ENCODE measurements at regions not wholly inside any gene's neighbourhood (a gene's known extent, or its start where the extent isn't known, plus 50 kb on each side); places are given as distances from the start of the nearest gene placed in this dataset.

GRCh38 chr4:28690890-28691289 is 1830.2 kb downstream of the STIM2 start:
- ATAC-seq = no peak
- intact Hi-C loops (cut with micrococcal nuclease) = no loop called here
- DNase-seq = no peak

GRCh38 chr4:28702571-28702970 is 1841.9 kb downstream of the STIM2 start:
- DNase-seq (no peak), ATAC-seq (no peak)
- intact Hi-C loops (cut with micrococcal nuclease) = no loop called here

DNA sequence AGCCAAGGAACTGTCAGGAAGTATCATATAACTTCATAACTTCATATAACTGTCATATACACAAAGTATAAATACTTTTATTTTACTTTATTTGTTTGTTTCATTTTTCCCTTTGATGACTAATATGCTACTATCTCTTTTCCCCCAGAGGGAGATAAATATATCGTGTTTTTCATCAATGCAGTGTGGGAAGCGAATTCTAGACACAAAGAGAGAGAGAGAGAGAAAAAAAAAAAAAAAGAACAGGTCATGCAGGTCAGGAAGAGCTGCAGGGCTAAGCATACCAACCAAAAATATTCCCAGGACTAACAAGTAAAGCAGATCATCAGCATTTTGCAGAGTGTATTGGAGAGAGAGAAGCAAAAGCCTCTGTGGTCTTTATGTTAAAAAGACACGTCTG is 1849.2 kb downstream of the STIM2 start:
- DNase-seq (no peak), ATAC-seq (no peak)
- intact Hi-C loops (cut with micrococcal nuclease) = no loop called here

DNA sequence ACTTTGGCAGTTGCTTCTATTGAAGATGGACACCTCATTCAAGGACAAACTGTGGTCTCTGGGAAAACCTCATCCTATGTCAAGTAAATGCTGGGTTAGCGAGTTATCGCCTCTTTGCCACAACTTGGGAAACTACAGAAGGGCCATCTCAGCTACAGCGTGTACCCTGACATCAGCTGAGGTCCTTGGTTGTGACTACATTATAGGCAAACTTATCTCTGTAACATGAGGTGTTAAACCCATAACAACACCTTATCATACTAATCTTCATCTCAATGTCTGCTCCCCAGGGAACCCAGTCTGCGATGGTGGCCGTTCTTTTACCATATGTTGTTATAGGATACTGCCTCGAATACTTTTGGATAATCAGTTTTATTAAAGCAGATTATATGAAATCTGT is 1862.7 kb downstream of the STIM2 start:
- intact Hi-C loops (cut with micrococcal nuclease) = no loop called here
- no peak for DNase-seq
- ATAC-seq = no peak

- intact Hi-C loops (cut with micrococcal nuclease) = no loop called here
- ATAC-seq (no peak), DNase-seq (no peak)
Observed at GRCh38 chr4:28724239-28724638, 1863.6 kb downstream of the STIM2 start.

DNA sequence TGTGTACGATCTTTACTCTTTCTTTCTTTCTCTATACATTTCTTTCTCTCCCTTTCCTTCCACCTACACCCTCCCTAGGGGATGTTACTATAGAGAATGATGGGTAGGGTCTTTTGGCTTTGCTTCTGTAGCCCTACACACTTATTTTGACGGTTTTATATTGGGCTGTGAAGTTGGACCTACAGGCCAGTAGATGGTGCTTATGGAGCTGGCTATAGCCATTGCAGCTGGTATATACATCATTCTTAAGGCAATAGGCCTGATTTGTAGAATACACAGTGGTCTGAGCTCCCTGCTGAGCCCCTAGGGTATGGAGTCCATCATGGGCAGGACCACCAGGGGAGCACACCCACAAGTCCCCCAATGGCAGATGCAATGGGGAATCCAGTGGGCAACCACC is 1869.7 kb downstream of the STIM2 start:
- ATAC-seq (no peak), DNase-seq (no peak)
- intact Hi-C loops (cut with micrococcal nuclease) = no loop called here

DNA sequence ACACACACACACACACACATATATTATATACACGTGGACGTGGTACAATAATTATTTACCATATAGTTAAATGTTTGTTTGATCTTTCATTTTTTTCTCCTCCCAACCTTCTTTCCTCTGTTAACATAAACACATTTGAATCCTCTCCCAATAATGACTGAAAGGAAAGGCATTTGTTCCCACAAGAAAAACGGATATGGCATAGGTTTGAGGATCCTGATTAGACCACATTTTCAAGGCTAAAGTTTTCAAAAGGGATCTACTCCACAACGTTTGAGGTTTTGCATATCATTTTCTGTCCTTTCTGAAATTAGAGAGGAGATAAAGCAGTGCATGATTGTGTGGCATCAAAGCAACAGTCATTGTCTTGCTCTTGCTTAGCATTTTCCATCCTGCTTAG is 1883.4 kb downstream of the STIM2 start:
- ATAC-seq = no peak
- no peak for DNase-seq
- intact Hi-C loops (cut with micrococcal nuclease) = no loop called here

- intact Hi-C loops (cut with micrococcal nuclease) = no loop called here
- no peak for DNase-seq
- no peak for ATAC-seq
Observed at GRCh38 chr4:28754376-28754775, 1893.7 kb downstream of the STIM2 start.

GRCh38 chr4:28755081-28755480 is 1894.4 kb downstream of the STIM2 start:
- intact Hi-C loops (cut with micrococcal nuclease) = no loop called here
- no peak for ATAC-seq
- DNase-seq = no peak

- DNase-seq (no peak), ATAC-seq (no peak)
- intact Hi-C loops (cut with micrococcal nuclease) = no loop called here
Observed at GRCh38 chr4:28759064-28759463, 1898.4 kb downstream of the STIM2 start.

DNA sequence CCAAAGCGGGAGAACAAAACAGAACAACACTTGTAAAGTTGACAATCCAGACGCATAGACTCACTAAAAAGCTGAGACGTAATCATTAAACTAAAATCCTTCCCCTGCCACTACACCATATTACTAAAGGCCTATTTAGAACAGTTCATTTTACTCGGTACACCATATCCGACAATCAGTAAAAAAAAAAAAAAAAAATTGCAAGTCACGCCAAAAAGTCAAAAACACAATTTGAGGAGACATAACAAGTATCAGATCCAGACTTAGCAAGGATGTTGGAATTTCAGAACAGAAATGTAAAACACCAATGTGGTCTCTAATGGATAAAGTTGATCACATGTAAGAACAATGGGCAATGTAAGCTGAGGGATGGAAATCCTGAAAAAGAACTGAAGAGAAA is 1899.4 kb downstream of the STIM2 start:
- intact Hi-C loops (cut with micrococcal nuclease) = no loop called here
- DNase-seq (no peak), ATAC-seq (no peak)

DNA sequence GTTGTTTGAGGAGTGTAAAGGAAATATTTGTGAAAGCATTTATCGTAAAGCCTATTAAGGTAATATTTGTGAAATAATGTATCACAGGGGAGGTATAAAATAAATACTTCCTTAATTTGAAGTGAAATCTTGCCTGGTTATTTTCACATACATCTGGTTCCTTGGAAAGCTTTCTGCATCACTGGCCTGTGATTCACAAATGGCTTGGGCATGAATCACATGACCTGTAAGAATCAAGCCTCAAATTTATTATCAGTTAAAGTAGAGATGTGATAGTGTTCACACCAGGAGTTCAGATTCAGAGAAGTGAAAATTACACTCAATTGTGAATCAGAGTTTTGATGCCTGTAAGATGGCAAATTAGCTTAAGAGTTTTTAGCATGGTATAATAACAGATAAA is 1911.4 kb downstream of the STIM2 start:
- ATAC-seq = no peak
- intact Hi-C loops (cut with micrococcal nuclease) = no loop called here
- no peak for DNase-seq

GRCh38 chr4:28772788-28773187 is 1912.1 kb downstream of the STIM2 start:
- DNase-seq (no peak), ATAC-seq (peak; percentile 90)
- intact Hi-C loops (cut with micrococcal nuclease) = no loop called here

- DNase-seq (no peak), ATAC-seq (peak; percentile 81)
- intact Hi-C loops (cut with micrococcal nuclease) = no loop called here
Observed at GRCh38 chr4:28774344-28774743, 1913.7 kb downstream of the STIM2 start.

DNA sequence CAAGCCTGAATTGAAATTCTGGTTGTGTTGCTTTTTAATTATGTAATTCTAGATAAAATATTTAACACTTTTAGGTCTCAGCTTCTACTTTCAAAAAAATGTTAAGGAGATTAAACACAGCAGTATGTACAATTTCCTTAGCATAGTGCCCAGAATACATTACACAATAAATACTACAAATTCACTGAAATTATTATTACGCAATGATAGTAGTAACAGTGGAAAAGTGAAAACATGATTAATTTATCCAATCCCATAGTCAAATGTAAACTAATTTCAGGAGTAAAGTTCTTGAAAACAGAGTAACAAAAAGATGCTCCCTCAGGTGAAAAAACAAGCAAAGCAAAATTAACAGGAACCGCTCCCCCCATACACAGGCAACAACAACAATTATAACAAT is 1915.4 kb downstream of the STIM2 start:
- ATAC-seq (no peak), DNase-seq (no peak)
- intact Hi-C loops (cut with micrococcal nuclease) = no loop called here

DNA sequence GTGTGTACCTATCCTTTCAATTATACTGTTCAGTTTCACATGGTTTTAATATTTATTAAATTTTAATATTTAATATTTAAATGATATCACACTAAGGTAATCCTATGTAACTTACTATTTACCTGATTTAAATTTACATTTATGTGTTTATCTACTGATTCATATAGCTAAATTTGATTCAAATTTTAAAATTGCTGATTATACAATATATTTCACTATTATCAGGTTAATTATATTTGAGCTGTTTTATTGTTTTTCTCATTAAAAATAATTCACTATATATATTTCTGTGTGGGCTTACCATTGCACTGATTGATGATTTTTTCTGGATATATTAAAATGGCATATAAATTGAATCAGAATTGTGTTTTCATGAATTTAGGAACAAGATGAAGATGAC is 1923.5 kb downstream of the STIM2 start:
- intact Hi-C loops (cut with micrococcal nuclease) = no loop called here
- DNase-seq (no peak), ATAC-seq (no peak)

GRCh38 chr4:28787947-28788346 is 1927.3 kb downstream of the STIM2 start:
- intact Hi-C loops (cut with micrococcal nuclease) = no loop called here
- DNase-seq (no peak), ATAC-seq (no peak)

DNA sequence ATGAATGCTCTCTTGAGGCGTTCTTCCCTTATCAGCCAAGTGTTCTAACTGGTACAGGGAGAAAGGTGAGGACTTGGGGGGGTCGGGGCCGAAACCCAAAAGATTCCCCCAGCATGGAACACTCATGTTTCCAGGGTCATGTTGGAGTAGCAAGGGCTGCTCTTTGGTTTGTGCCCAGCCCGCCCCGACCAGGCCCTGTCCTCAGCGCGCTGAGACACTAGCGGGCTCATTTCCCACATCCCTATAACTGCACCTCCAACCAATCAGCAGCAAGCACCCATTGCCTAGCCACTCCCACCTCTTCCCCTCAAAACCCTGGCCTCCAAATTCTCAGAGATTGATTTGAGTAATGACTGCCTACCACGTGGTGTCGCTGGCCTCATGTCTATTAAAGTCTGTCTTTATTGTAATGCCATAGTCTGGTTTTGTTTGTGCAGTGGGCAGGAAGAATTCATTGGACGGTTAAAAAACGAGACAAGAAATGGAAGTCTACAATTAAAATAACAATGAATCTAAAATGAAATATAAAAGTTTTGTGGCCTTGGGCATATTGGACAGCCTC is 1928.4 kb downstream of the STIM2 start:
- intact Hi-C loops (cut with micrococcal nuclease) = no loop called here
- no peak for DNase-seq
- no peak for ATAC-seq

DNA sequence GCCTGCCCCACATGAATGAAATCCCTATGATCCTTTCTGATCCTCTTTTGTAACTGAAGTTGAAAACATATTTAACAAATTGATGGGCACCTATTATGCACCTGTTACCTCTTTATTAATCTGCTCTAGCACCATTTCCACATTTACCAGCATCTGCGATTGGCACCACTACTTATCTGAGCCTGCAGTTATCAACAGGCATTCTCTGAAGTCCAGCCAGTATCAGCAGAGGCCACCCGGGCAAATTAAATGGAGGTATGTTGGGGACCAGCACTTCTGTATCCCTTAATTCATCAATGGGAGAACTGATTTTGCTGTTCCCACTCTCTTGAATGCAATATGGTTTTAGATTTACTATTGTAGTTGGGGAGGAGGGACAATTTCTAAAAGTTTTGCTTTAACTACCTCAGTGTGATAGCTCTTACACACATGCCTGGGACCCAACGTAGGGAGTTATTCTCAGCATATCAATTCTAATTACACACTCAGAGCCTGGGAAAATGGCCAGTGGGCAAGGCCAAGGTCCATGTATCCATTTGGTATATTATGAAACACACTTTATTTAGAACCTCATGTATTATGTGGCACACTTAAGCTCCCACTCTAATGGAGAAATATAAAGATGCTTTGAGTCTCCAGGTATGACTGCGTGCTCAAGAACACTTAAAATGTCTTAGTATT is 1927.1 kb upstream of the PCDH7 start:
- intact Hi-C loops (cut with micrococcal nuclease) = no loop called here
- DNase-seq (peak; percentile 65), ATAC-seq (peak; percentile 100)

- intact Hi-C loops (cut with micrococcal nuclease) = no loop called here
- DNase-seq (no peak), ATAC-seq (peak; percentile 96)
Observed at GRCh38 chr4:28799696-28800095, 1920.5 kb upstream of the PCDH7 start.

DNA sequence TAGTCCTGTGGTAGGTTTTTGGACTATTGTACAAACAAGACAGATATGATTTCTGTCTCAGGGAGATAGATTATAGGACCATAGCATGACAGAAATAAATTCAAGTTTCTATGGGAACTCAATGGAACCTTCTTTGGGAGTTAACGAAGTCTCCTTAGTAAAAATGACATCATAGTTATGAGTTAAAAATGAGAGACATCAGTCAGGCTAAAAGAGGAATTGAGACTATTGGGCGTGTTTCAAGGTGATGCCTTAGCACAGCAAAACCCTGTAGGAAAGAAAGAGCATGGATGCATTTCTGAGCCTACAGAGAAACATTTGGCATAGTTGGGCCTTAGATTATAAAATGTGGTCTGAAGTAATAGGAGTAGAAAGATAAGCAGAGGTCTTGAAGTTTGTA is 1909.1 kb upstream of the PCDH7 start:
- DNase-seq = no peak
- intact Hi-C loops (cut with micrococcal nuclease) = no loop called here
- ATAC-seq = no peak

GRCh38 chr4:28822163-28822562 is 1898.0 kb upstream of the PCDH7 start:
- ATAC-seq (no peak), DNase-seq (no peak)
- intact Hi-C loops (cut with micrococcal nuclease) = no loop called here

Data from left ventricle myocardium superior (tissue), 1 donor.